Thyroid gland (tissue), 4 donors: ENCODE measurements at regions not wholly inside any gene's neighbourhood (a gene's known extent, or its start where the extent isn't known, plus 50 kb on each side); places are given as distances from the start of the nearest gene placed in this dataset.

Experiments
- DNase-seq, 2 donors: peaks; one replicate each; pipeline ENCODE4 v3.0.0-alpha.2; 2019
- H3K27ac ChIP-seq, 3 donors: fragments of 200-600 bp; sonication (generic); 1 replicate in 2 of 3; 2 replicates in 1 of 3; pipeline ENCODE4 v1.5.1; 2016 to 2019; ENCODE audit warnings: mild to moderate bottlenecking in 1 of 3, moderate library complexity in 1 of 3
- H3K27me3 ChIP-seq: fragments of 200-600 bp; sonication (generic); one replicate; pipeline ENCODE4 v1.5.1; 2019
- H3K36me3 ChIP-seq, 2 donors: fragments of 200-600 bp; sonication (generic); one replicate each; pipeline ENCODE4 v1.5.1; 2016 to 2019
- H3K4me1 ChIP-seq, 2 donors: fragments of 200-600 bp; sonication (generic); one replicate each; pipeline ENCODE4 v1.5.1; 2017 to 2019
- H3K4me3 ChIP-seq, 3 donors: fragments of 200-600 bp; sonication (generic); replicated peaks in 1 of 3; 1 replicate in 2 of 3; 2 replicates in 1 of 3; pipeline ENCODE4 v1.5.1; 2016; ENCODE audit warnings: mild to moderate bottlenecking in 1 of 3
- H3K9me3 ChIP-seq: fragments of 200-600 bp; sonication (generic); one replicate; pipeline ENCODE4 v1.5.1; 2017
- POLR2A ChIP-seq, 2 donors: fragments of 450-650 bp; IDR thresholded peaks; one replicate each; pipeline ENCODE4 v1.6.1; 2017; ENCODE audit warnings: antibody characterized with exemption in 2 of 2, mild to moderate bottlenecking in 2 of 2, moderate library complexity in 1 of 2
- WGBS, 2 donors: methylation state at CpG; one replicate each; pipeline ENCODE4 v1.1.5; 2017; 5-methylcytosine and 5-hydroxymethylcytosine counted together
- intact Hi-C: fragments of 100-400 bp; cut with DNase I; formaldehyde crosslinking; loops from one replicate; pipeline ENCODE4 v1.15.1; 2023
- TF ChIP-seq, protein P1 (sequence below), 6 experiments: fragments of 200-600 bp in 3 of 6; fragments of 450-650 bp in 3 of 6; sonication (generic) in 3 of 6; IDR thresholded peaks; one replicate each; pipeline ENCODE4 v1.5.1; 2016 to 2019; ENCODE audit warnings: antibody characterized with exemption in 6 of 6, mild to moderate bottlenecking in 2 of 6, inconsistent platforms in 1 of 6, moderate library complexity in 1 of 6

DNA sequence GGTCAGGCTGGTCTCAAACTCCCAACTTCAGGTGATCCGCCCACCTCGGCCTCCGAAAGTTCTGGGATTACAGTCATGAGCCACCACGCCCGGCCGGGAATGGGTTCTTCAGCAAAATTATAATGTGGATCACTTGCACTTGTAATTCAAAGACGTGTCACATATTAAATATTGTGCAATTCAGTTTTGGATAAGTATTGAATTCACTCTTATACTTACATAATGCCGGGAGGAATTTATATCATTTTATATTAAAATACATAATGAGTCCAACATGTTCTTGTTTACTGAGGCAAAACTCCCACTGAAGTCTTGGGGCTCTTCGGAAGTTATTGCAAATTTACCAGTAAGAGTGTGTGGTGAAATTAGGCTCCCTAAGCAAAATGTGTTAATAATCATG is 635.2 kb upstream of the LUZP2 start:
- Histone ChIP-seq H3K27ac (no peak overlapping the region), H3K4me1 (no peaks in the 10 kb centered on the region), H3K4me3 (no peak overlapping the region), H3K9me3 (no peaks in the 10 kb centered on the region), H3K36me3 (no peaks in the 10 kb centered on the region), H3K27me3 (no peaks in the 10 kb centered on the region)
- intact Hi-C loops, result no loop called here
- DNase-seq, result no peak
- WGBS, 2 donors, result 91 to 92% methylated on average over 9 of the region's 9 CpGs
- TF ChIP-seq POLR2A (IDR thresholded peaks at IDR 0.05), result no peak
- TF ChIP-seq, protein P1, sequence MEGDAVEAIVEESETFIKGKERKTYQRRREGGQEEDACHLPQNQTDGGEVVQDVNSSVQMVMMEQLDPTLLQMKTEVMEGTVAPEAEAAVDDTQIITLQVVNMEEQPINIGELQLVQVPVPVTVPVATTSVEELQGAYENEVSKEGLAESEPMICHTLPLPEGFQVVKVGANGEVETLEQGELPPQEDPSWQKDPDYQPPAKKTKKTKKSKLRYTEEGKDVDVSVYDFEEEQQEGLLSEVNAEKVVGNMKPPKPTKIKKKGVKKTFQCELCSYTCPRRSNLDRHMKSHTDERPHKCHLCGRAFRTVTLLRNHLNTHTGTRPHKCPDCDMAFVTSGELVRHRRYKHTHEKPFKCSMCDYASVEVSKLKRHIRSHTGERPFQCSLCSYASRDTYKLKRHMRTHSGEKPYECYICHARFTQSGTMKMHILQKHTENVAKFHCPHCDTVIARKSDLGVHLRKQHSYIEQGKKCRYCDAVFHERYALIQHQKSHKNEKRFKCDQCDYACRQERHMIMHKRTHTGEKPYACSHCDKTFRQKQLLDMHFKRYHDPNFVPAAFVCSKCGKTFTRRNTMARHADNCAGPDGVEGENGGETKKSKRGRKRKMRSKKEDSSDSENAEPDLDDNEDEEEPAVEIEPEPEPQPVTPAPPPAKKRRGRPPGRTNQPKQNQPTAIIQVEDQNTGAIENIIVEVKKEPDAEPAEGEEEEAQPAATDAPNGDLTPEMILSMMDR (IDR thresholded peaks at IDR 0.05), result no peak

DNA sequence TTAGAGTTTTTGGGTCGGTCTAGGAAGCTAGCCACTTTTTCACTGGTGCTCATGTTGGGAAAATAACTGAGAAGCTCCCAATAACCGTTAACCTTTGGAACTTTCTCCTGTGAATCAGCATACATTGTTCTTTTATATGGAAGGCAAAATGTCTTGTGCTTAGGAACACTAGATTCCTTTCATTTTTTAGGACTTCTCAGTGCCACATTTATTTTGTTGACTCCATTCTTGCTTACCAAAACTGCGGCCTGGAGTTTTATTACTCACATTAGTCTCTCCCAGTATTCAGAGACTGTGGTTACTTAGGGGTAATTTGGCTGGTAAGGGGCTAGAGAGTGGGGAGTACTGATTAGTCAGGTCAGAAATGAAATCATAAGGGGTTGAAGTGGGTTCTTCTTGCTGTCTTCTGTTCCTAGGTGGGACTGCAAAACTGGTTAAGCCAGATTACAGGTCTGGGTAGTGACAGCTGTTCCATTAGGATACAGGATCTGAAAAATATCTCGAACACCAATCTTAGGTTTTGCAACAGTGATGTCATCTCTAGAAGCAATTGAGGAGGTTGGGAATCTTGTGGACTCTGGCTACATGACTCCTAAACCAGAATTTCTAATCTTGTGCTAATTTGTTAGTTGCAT is 631.4 kb upstream of the LUZP2 start:
- DNase-seq, result no peak
- Histone ChIP-seq H3K27ac (no peak overlapping the region), H3K9me3 (no peaks in the 10 kb centered on the region), H3K4me3 (no peak overlapping the region), H3K4me1 (no peaks in the 10 kb centered on the region), H3K27me3 (no peaks in the 10 kb centered on the region), H3K36me3 (no peaks in the 10 kb centered on the region)
- WGBS, 2 donors, result 66 to 74% methylated on average over 4 of the region's 4 CpGs
- TF ChIP-seq POLR2A (IDR thresholded peaks at IDR 0.05), result no peak
- TF ChIP-seq, protein P1 (IDR thresholded peaks at IDR 0.05), result no peak
- intact Hi-C loops, result no loop called here

DNA sequence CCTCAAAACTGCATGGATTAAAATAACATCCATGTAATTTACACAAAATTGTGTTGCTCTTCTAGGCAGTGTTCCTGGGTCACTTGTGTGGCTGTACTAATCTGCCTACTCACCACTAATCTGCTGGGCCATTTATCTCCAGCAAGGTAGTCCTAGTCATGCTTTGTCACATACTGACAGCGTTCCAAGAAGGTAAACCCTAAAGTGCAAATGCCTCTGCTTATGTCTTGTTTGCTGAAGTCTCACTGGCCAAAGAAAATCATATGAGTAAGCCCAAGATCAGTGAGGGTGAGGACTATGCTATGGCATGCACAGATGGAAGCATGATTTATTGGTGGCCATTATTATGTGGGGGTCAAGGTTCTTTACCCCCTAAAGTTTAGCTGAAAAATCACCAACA is 630.2 kb upstream of the LUZP2 start:
- Histone ChIP-seq H3K4me3 (no peak overlapping the region), H3K27me3 (no peaks in the 10 kb centered on the region), H3K9me3 (no peaks in the 10 kb centered on the region), H3K36me3 (no peaks in the 10 kb centered on the region), H3K27ac (no peak overlapping the region), H3K4me1 (no peaks in the 10 kb centered on the region)
- intact Hi-C loops, result no loop called here
- DNase-seq, result no peak
- WGBS, 2 donors, result 63 to 75% methylated on average over 1 of the region's 1 CpG
- TF ChIP-seq POLR2A (IDR thresholded peaks at IDR 0.05), result no peak
- TF ChIP-seq, protein P1 (IDR thresholded peaks at IDR 0.05), result no peak

DNA sequence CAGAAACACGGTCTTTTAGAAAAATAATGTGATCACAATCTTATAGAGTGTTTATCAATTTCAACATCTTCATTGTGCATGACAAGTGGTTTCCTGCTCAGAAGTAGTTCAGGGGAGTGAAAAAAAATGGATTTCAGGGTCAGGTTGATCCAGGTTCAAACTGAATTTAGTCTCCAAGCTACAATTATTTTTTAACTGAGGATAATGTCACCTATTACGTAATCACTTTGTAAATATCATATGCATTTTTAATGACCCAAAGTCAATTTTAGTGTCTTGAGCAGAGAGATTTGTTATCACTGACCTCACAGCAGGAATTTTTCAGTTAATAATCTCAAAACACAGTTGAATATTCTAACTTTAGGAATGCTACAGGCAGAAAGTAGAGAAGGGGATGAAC is 627.2 kb upstream of the LUZP2 start:
- TF ChIP-seq, protein P1 (IDR thresholded peaks at IDR 0.05), result no peak
- TF ChIP-seq POLR2A (IDR thresholded peaks at IDR 0.05), result no peak
- Histone ChIP-seq H3K27me3 (no peaks in the 10 kb centered on the region), H3K36me3 (no peaks in the 10 kb centered on the region), H3K4me1 (no peaks in the 10 kb centered on the region), H3K4me3 (no peak overlapping the region), H3K9me3 (no peaks in the 10 kb centered on the region), H3K27ac (no peak overlapping the region)
- whole genome bisulfite sequencing, 2 donors, result 84 to 85% methylated on average over 2 of the region's 2 CpGs
- intact Hi-C loops, result no loop called here
- no peak for DNase-seq

DNA sequence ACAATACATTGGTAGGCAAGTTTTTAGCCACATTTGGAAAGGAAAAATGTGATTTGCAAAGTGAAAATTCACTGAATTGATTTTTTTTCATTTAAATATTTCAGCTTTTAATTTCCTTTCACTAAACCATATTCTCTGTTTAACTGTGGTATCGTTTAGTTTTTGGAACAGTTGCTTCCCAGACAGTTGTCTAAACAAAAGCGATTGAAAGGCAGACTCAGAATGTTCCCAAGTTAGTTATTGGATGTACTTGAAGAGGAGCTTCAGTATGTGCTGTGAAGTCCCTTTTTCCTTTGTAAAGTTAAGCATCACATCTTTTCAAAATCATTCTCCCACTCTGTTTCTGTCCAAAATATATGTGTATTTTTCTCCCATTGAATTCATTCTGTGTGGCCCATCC is 623.4 kb upstream of the LUZP2 start:
- DNase-seq, result no peak
- Histone ChIP-seq H3K36me3 (no peaks in the 10 kb centered on the region), H3K4me1 (no peaks in the 10 kb centered on the region), H3K27ac (no peak overlapping the region), H3K27me3 (no peaks in the 10 kb centered on the region), H3K4me3 (no peak overlapping the region), H3K9me3 (no peaks in the 10 kb centered on the region)
- intact Hi-C loops, result no loop called here
- WGBS, 2 donors, result 54 to 57% methylated on average over 2 of the region's 2 CpGs
- TF ChIP-seq, protein P1 (IDR thresholded peaks at IDR 0.05), result no peak
- no peak for TF ChIP-seq POLR2A (IDR thresholded peaks at IDR 0.05)
